ENCODE measurements at regions not wholly inside any gene's neighbourhood (a gene's known extent, or its start where the extent isn't known, plus 50 kb on each side); places are given as distances from the start of the nearest gene placed in this dataset.
"Not testable (repeated sequence)": the region's sequence is repeated elsewhere in the genome, so short reads cannot be mapped to it uniquely, and the experiment has no call there.

DNA sequence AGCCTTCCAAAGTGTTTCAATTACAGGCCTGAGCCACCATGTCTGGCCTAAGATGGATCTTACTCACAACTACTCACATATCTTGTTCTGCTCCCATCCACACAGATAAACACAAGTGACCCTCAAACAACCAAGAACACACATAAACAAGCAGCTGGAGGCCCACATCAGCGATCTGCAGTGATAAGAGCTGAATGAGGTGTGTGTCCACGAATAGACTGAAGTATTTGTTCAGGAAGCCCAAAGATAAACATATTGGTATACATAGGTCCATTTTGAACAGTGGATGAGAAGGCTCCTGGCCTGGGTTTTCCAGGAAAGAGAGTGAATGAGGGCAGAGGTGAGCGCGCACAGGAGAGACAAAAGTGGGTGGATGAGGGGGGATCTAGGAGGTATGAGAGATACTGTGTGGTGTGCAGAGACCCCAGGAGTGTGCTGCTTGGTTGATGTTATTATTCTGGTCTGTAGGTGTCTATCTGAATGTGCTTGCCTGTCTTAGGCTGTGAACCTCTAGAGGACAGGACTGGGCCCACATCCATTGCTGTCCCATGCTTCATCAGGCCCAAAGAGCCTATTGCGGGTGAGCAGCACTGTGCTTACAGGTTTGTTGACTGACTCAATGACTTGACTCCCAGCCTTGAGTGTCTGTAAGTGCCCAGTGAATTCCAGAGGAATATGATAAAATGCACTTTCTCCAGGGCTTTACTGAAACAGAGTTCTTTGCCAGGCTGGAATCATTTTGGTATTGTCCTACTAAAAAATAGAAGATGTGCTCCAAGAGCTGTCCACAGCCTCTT lies 79.9 kb upstream of the ATP1A1 start:
- no peak for FAIRE-seq
- DNase-seq (ENCODE audit: low spot score): no peak

DNA sequence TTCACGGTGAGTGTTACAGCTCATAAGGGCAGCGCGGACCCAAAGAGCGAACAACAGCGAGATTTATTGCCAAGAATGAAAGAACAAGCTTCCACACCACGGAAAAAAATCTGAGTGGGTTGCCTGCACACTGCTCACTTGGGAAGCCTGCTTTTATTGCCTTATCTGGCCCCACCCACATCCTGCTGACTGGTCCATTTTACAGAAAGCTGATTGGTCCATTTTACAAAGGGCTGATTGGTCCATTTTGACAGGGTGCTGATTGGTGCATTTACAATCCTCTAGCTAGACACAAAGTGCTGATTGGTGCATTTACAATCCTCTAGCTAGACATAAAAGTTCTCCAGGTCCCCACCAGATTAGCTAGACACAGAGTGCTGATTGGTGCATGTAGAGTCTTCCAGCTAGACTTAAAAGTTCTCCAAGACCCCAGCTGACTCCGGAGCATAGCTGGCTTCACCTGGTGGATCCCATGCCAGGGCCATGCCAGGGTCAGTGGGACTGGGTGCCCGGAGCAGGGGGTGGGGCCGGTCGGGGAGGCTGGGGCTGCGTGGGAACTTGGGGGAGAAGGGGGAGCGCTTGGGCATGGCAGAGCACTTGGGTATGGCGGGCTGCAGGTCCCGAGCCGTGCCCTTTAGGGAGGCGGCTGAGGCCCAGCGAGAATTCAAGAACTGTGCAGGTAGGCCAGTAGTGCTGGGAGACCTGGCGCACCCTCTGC lies 75.4 kb upstream of the ATP1A1 start:
- FAIRE-seq: no peak
- DNase-seq (ENCODE audit: low spot score): no peak

DNA sequence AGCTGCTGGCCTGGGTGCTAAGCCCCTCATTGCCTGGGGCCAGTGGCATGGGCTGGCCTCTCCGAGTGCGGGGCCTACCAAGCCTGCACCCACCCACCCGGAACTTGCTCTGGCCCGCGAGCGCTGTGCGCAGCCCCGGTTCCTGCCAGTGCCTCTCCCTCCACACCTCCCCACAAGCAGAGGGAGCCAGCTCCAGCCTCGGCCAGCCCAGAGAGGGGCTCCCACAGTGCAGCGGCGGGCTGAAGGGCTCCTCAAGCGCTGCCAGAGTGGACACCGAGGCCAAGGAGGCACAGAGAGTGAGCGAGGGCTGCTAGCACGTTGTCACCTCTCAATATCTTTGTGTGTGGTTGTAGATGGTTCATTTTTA lies 74.8 kb upstream of the ATP1A1 start:
- DNase-seq (ENCODE audit: low spot score); FAIRE-seq: not testable (repeated sequence)

DNA sequence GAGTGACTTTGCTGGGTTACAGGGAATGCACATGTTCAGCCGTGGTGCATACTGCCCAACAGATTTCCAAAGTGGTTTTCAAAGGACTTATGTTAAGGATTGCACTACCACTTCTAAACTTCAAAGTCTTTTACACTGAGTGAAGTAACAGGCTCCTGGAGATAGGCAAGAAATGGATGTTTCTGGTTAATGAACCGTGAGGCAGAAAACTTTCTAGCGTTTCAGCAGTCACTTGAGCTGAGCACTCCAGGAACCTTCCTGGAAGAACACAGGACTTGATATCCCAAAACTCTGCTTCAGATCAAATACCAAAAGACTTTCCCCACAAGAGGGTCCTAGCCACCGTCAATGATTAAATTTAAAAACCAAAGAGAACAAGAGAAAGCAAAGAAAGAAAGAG lies 74.3 kb upstream of the ATP1A1 start:
- FAIRE-seq (no peak), DNase-seq (ENCODE audit: low spot score) (no peak)

DNA sequence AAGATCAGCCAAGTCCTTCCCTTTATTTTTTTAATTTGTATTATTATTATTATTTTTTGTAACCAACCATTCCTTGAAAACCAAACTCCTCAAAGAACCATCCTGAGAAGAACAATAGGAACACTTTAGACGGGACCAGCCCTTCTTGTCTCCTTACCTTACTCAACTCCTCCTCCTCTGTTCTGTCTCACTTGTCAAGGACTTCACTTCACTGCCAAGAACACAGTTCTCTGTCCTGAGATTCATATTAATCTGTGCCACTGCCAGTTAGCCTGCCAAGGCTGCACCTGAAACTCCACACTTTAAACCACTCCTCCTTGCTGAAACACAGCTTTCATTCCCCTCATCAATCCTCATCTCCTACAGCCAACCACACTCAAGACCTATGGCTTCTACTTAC lies 73.8 kb upstream of the ATP1A1 start:
- DNase-seq (ENCODE audit: low spot score): no peak
- FAIRE-seq: no peak

DNA sequence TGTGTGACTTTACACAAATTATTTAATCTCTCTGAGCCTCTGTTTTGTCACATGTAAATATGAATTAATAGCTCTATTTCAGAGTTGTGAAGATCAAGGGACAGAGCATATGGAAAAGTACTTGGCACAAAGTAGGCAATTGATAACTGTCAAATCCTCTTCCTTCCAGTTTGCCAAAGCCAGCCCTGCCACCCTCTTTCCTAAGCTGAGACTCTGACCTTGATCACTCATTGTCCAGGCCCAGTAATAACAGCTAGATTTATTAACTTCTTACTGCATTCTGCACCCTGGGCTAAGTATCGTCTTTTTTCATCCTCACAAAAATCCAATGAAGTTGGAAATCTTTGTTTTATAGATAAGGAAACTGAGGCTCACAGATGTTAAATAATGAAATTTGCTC lies 70.8 kb upstream of the ATP1A1 start:
- DNase-seq (ENCODE audit: low spot score) (no peak), FAIRE-seq (no peak)

DNA sequence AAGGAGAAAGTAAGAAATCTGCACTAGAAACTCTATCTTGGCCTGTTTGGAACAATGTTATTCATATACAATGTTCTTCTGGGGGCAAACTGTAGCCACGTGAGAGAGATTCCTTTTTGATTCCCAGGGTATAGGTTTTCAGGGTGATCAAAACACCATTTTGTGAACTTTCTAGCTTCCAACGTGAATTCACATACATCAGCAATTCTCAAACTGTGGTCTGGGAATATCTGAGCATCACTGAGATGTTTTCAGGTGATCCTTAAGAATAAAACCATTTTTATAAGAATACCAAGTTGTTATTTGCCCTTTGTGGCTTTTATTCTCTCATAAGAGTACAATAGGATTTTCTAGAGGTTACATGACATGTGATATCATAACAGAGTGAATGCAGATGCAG lies 66.9 kb upstream of the ATP1A1 start:
- no peak for DNase-seq (ENCODE audit: low spot score)
- FAIRE-seq: no peak

DNA sequence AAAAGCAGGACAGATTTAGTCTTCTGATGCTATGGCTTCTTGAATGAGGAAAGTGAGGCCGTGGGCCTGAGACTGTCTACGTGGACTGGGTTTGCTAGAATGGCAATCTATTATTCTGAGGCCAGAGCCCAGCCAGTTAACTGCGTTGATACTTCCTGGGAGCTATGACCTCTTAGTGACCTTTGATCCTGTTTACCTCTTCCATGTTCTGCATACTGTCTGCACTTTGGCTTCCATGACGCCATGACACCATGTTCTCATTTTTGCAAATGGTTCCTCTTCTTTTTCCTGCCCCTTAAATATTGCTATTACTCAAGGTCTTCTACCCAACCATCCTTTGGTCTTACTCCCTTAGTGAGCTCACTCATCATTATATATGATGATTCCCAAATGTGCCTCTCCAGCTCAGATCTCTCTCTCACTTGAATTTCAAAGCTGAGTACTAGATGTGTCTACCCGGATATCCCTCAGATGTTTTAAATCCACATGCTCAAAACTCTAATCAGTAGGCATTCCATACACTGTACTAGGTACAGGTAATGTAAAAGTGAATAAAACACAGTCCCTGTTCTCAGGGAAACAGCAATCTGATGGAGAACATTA lies 66.1 kb upstream of the ATP1A1 start:
- no peak for FAIRE-seq
- no peak for DNase-seq (ENCODE audit: low spot score)

DNA sequence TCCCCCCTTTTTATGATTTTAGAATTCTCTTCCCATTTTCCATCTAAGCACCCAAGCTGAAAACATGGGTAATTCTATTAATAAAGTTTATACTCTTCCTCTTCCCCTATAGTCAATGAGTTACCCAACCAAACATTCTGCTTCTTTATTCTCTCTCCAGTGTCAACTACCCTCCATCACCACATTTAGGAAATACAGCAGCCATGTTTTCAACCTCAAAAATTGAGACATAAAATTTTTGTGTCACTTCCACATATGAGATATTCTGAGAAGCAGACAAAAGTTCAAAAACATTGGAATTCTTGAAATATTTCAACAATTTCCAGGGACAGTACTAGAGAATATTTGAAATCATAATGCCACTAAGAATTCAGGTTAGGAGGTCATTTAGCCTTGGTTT lies 64.8 kb upstream of the ATP1A1 start:
- DNase-seq (ENCODE audit: low spot score) (no peak), FAIRE-seq (no peak)

DNA sequence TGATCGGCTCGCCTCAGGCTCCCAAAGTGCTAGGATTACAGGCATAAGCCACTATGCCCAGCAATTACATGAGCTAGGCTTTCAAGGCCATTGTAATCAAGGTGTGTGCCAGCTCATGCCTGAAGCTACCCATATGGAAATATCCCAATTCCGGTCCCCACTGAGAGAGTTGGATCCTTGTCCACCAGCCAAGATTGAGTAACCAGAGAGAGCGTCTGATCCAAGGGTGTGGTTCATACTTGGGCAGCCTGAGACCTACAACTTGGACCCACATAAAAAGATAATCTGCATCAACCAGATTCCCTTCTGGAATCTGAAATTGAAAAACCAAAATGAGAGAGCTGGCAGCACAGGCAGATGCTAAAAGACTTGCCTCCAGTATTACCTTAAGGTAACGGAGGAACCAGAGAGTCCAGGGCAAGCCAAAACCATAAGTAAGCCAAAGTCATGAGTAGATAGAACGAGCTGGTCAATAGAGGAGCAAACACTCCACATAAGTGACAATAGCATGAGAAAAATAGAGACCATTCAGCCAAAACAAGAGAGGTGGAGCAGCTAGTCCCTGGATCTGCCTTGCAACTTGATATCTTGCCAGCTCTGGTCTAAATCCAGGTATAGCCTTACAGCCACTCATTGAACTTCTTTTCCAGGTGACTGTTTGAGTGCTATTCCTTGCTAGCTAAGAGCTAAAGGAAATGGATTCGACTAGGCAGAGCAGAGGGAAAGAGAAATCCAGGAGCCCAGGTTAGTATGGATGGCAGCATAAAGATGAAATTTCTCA lies 63.8 kb upstream of the ATP1A1 start:
- FAIRE-seq: no peak
- no peak for DNase-seq (ENCODE audit: low spot score)

DNA sequence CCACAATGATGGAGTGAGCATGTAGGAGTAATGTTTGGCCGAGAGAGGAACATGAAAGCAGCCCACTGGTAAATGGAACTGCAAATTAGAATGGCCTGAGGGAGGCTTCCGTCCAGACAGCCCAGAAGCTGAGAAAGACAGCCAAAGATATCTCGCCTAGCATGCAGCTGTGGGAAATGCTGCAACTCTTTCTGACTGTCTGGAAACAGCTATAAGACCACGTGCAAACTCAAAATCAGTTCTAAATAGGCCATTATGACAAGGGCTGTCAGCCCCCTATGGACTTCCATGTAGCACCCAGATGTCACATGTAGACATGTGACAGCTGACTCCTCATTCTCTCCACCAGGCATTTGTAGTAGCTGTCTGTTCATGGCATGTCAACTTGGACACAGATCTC lies 62.9 kb upstream of the ATP1A1 start:
- DNase-seq (ENCODE audit: low spot score) (no peak), FAIRE-seq (no peak)

DNA sequence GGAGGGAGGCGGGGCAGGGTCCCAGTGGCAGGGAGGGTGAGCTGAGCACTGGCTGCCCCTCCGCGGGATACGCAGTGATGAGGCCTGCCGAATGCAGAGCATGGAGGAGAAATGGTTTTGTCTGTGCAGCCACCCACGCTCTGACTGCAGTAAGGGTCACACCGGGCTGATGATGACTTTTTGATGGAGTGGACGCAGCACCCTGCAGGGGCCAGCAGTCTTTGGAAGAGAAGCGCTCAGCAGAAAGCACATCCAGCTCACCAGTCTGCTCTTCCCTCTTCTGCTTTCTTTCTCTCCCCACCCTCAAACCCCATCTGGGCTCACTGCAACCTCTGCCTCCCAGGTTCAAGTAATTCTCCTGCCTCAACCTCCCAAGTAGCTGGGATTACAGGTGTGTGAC lies 61.9 kb upstream of the ATP1A1 start:
- FAIRE-seq: no peak
- DNase-seq (ENCODE audit: low spot score): no peak

DNA sequence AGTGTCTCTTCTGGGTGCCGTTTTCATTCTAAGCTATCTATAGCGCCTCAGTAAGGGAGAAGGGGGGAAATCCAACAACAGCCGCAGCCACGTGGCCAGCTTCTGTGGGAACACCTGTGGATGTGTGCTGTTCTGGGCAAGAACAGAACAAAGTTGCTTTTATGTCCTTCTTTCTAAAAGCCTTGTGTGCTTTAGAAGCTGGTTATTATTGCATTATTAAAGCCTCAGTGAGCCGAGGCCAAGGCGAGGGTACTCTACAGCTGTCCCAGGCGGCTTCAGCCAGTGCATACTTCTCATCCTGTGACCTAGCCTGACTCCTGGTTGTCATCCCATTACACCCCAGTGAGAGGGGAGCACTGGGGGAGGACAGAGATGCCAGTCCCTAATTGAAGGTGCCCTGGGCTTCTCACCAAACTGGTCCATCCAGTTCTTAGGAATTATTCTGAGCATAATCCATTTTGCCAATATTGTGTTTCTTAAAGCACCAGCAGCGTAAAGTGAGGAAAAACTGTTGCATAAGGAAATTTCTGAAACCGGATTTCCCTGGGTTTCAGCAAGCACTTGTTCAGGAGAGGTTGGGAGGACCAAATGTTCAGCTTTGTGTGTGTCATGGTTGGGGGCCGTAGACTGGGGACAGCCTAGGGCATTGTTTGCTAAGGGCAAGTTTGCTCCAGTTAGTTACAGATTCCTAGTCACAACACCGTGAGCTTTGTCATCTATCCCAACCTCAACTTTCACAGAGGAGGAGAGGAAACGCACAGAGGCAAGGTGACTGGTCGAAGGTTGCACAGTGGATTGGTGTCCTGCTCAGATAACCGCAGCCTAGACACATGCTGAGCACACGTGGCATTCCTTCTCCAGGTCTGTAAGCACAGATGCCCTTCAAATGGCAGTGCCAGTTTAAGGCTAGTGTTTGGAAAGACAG lies 61.0 kb upstream of the ATP1A1 start:
- DNase-seq (ENCODE audit: low spot score) (no peak), FAIRE-seq (no peak)

DNA sequence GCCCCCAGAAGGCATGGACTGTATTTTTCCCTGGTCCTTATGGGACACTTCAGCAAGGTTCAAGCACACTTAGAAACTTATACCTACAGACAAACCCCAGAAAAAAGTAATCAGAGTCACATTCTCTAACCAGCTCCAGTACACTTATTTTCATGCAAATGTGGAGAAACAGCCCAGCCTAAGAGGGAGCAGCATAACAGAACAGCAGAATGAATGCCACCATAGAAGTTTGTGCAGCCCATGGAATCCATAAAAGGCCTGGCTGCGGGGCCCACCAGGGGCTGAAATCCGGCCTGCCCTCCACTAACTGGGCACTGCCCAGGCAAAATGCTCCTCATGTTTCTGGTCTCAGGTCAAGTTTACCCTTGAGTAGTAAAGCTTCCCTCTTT lies 60.4 kb upstream of the ATP1A1 start:
- no peak for FAIRE-seq

DNA sequence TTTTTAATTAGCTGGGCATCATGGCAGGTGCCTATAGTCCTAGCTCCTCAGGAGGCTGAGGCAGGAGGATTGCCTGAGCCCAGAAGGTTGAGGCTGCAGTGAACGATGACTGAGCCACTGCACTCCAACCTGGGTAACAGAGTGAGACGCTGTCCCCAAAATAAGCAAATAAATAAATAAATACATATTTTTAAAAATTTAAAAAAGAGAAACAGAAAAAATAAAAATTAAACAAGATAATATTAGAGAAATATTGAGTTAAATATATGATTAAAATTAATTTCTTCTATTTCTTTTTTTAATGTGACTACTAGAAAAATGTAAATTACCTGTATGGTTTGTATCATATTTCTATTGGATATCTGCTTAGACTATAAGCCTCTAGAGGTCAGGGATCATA lies 59.3 kb upstream of the ATP1A1 start:
- FAIRE-seq: no peak
- DNase-seq (ENCODE audit: low spot score): no peak

More for the DNA sequence above, 60.4 kb upstream of the ATP1A1 start:
- DNase-seq (ENCODE audit: low spot score): no peak

DNA sequence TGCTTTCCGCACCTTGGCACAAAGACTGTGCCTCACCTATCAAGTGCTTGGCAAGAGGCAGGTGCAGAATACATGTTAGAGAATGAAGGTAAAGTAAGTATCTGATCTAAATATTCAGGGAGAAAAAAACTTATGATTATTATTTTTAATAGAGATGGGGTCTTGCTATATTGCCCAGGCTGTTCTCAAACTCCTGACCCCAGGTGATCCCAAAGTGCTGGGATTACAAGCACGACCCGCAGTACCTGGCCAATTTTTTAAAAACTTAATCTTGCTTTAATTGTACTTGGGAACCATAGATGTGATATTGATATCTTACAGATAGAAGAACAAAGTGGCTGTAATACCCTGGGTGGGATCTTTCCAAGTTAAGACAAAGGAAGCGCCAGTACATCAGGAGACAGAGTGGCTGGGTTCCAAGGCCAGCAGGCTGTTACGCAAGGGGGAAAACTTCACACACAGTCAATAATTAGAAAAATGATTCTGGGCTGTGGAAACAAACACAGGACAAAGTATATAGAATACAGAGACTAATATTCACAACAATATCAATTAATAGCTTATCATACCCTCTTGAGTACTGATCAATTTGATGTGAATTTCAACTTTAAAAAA lies 58.6 kb upstream of the ATP1A1 start:
- no peak for DNase-seq (ENCODE audit: low spot score)
- no peak for FAIRE-seq

DNA sequence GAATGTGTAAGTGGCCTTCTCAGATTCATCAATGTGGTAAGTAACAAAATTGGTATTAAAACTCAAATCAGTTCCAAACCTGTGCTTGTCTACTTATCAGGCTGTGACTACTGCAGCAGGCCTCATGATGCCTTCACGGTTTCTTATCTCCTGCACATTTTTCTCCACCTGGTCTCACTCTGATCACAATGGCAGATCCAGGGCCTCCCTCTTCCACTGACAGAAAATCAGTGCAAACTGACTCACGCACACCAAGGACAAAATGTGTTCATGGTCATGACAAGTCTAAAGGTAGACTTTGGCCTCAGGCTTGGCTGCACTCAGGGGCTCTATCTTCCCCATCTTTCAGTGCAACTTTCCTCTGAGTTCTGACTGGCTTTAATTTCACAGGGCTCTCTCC lies 56.7 kb upstream of the ATP1A1 start:
- DNase-seq (ENCODE audit: low spot score): no peak

DNA sequence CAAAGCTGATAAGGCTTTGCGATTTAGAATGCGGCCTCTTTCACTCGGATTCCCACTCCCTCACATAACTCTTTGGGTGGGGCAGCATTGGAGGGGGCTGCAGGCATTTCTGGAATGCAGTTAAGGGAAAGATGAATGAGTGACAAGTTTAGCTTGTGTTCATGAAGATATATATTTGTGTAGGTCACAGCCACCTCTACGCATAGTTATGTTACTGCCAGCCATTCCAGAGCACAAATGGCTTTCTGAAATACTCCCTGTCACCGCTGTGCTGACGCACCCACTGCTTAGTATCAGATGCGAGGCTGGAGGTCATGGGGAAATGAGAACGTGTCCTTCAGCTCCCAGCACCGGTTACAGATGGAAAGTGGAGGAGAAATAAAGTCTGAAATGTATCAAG lies 54.1 kb upstream of the ATP1A1 start:
- no peak for FAIRE-seq

More for the DNA sequence above, 56.7 kb upstream of the ATP1A1 start:
- no peak for FAIRE-seq

DNA sequence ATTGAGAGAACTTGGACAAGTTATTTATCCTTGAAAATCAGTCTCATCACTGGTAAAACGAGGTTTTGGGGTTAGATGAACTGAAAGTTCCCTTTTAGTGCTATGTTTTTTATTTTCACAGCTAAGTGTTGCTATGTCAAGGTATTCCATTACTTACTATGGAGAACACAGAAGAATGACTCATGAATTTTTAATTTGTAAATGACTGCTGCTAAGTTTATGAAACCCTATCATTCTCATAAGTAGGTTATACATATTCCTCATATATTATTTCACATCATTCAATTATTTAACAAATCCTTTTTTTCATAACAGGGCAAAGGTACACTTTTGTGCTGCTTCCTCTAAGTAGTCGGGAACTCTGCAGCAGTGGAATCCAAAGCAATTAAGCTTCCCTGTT lies 52.2 kb upstream of the ATP1A1 start:
- no peak for FAIRE-seq
- DNase-seq (ENCODE audit: low spot score): no peak

More for the DNA sequence above, 54.1 kb upstream of the ATP1A1 start:
- no peak for DNase-seq (ENCODE audit: low spot score)

DNA sequence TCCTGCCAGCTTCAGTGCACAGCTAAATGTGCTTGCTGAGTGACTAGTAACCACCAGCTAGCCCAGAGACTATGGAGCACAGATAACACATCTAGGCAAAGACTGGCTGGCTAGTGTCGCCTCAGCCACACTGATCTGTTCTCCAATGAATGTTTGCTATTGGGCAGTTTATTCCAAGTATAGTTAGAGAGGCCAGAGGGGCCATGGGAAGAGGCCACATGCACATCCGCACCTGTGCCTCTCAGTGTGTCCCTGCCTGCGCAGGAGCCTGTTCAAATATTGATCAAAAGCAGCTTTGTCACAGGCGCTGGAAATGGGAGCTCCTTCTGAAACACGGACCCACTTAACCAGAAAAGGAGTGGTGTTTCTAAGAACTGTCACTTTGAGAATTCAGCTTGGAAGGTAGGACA lies 51.3 kb upstream of the ATP1A1 start:
- no peak for DNase-seq (ENCODE audit: low spot score)
- no peak for FAIRE-seq

All from RCC 7860 (cell line).